GM19438 (cell line): ENCODE measurements at regions not wholly inside any gene's neighbourhood (a gene's known extent, or its start where the extent isn't known, plus 50 kb on each side); places are given as distances from the start of the nearest gene placed in this dataset.

Experiments
- ATAC-seq: cut with Tn5 transposase; IDR thresholded peaks from one replicate; pipeline ENCODE4 v1.9.1; 2021; ENCODE audit warnings: low read depth; ENCODE audit not compliant: unreplicated experiment

- no peak for ATAC-seq
These were observed 135.3 kb downstream of the PAPOLA start for GRCh38 chr14:96637521-96637920.

GRCh38 chr14:96638041-96638855, 136.1 kb downstream of the PAPOLA start:
- no peak for ATAC-seq

- ATAC-seq, result no peak
These were observed 137.4 kb downstream of the PAPOLA start for GRCh38 chr14:96639550-96639949.

GRCh38 chr14:96648506-96649326, 146.5 kb downstream of the PAPOLA start:
- ATAC-seq, result no peak

GRCh38 chr14:96649327-96649601, 147.1 kb downstream of the PAPOLA start:
- no peak for ATAC-seq

- no peak for ATAC-seq
These were observed 143.6 kb upstream of the VRK1 start for GRCh38 chr14:96653597-96653996.

GRCh38 chr14:96658611-96659010, 138.6 kb upstream of the VRK1 start:
- no peak for ATAC-seq

GRCh38 chr14:96660123-96660522, 137.1 kb upstream of the VRK1 start:
- ATAC-seq, result no peak

GRCh38 chr14:96660667-96661066, 136.5 kb upstream of the VRK1 start:
- no peak for ATAC-seq

GRCh38 chr14:96661244-96661969, 135.8 kb upstream of the VRK1 start:
- ATAC-seq, result no peak

GRCh38 chr14:96662116-96662970, 134.8 kb upstream of the VRK1 start:
- no peak for ATAC-seq

GRCh38 chr14:96663076-96663475, 134.1 kb upstream of the VRK1 start:
- no peak for ATAC-seq

- ATAC-seq, result no peak
These were observed 133.6 kb upstream of the VRK1 start for GRCh38 chr14:96663491-96664067.

- no peak for ATAC-seq
These were observed 131.1 kb upstream of the VRK1 start for GRCh38 chr14:96666088-96666487.

- ATAC-seq, result no peak
These were observed 126.8 kb upstream of the VRK1 start for GRCh38 chr14:96670391-96670790.

- ATAC-seq, result no peak
These were observed 126.0 kb upstream of the VRK1 start for GRCh38 chr14:96671218-96671617.

- ATAC-seq, result no peak
These were observed 123.5 kb upstream of the VRK1 start for GRCh38 chr14:96673706-96674105.

GRCh38 chr14:96674121-96674520, 123.1 kb upstream of the VRK1 start:
- no peak for ATAC-seq

GRCh38 chr14:96676166-96676565, 121.0 kb upstream of the VRK1 start:
- no peak for ATAC-seq

GRCh38 chr14:96681829-96682228, 115.4 kb upstream of the VRK1 start:
- no peak for ATAC-seq
